ENCODE measurements at regions not wholly inside any gene's neighbourhood (a gene's known extent, or its start where the extent isn't known, plus 50 kb on each side); places are given as distances from the start of the nearest gene placed in this dataset.

GRCh38 chr7:106462365-106462859, 177.6 kb upstream of the NAMPT start:
- H3K4me1 ChIP-seq = peaks cover 29% of the 10 kb centered on the region
- no peak overlapping the region for H3K27ac ChIP-seq
- intact Hi-C loops (cut with DNase I; ENCODE audit: low total_unique reads) = no loop called here

GRCh38 chr7:106460792-106461254, 176.0 kb upstream of the NAMPT start:
- no peaks in the 10 kb centered on the region for H3K36me3 ChIP-seq (ENCODE audit: low read depth, missing control alignments)
- no peak overlapping the region for H3K27ac ChIP-seq
- 86% methylated on average over 6 of the region's 6 CpGs for WGBS, 2 donors
- no peak overlapping the region for H3K4me3 ChIP-seq
- no peaks in the 10 kb centered on the region for H3K9me3 ChIP-seq
- peaks cover 14% of the 10 kb centered on the region for H3K4me1 ChIP-seq
- no peak for TF ChIP-seq POLR2A (IDR thresholded peaks at IDR 0.05)
- no peak for TF ChIP-seq CTCF (IDR thresholded peaks at IDR 0.05)
- no peak for DNase-seq
- H3K27me3 ChIP-seq = no peaks in the 10 kb centered on the region
- intact Hi-C loops (cut with DNase I; ENCODE audit: low total_unique reads) = no loop called here

More at GRCh38 chr7:106462365-106462859, 177.6 kb upstream of the NAMPT start:
- Histone ChIP-seq H3K27me3 (no peaks in the 10 kb centered on the region), H3K9me3 (no peaks in the 10 kb centered on the region), H3K36me3 (ENCODE audit: low read depth, missing control alignments) (no peaks in the 10 kb centered on the region), H3K4me3 (no peak overlapping the region)
- no peak for TF ChIP-seq POLR2A (IDR thresholded peaks at IDR 0.05)
- peak; percentile 54 to 66 (median 63) for TF ChIP-seq CTCF (IDR thresholded peaks at IDR 0.05)
- no peak for DNase-seq
- WGBS, 2 donors = 49 to 54% methylated on average over 4 of the region's 4 CpGs

- intact Hi-C loops (cut with DNase I; ENCODE audit: low total_unique reads) = loop anchor here (5.0 kb wide), 1 partner anchor 277 kb away; no protein-coding TSS in a partner anchor
- no peak for DNase-seq
- Histone ChIP-seq H3K9me3 (no peaks in the 10 kb centered on the region), H3K36me3 (ENCODE audit: low read depth, missing control alignments) (no peaks in the 10 kb centered on the region), H3K27ac (no peak overlapping the region), H3K4me3 (no peak overlapping the region), H3K4me1 (peaks cover 6% of the 10 kb centered on the region), H3K27me3 (no peaks in the 10 kb centered on the region)
- 88 to 92% methylated on average over 7 of the region's 7 CpGs for WGBS, 2 donors
- TF ChIP-seq POLR2A (IDR thresholded peaks at IDR 0.05) (no peak), CTCF (IDR thresholded peaks at IDR 0.05) (no peak)
Measured at GRCh38 chr7:106459397-106460072, 174.8 kb upstream of the NAMPT start.

- DNase-seq = no peak
- 94 to 96% methylated on average over 4 of the region's 4 CpGs for WGBS, 2 donors
- Histone ChIP-seq H3K36me3 (ENCODE audit: low read depth, missing control alignments) (no peaks in the 10 kb centered on the region), H3K4me3 (no peak overlapping the region), H3K9me3 (no peaks in the 10 kb centered on the region), H3K27ac (no peak overlapping the region), H3K27me3 (no peaks in the 10 kb centered on the region), H3K4me1 (no peaks in the 10 kb centered on the region)
- TF ChIP-seq POLR2A (IDR thresholded peaks at IDR 0.05) (no peak), CTCF (IDR thresholded peaks at IDR 0.05) (no peak)
- intact Hi-C loops (cut with DNase I; ENCODE audit: low total_unique reads) = loop anchor here (5.0 kb wide), 1 partner anchor 275 kb away; no protein-coding TSS in a partner anchor
Measured at GRCh38 chr7:106457678-106458077, 172.9 kb upstream of the NAMPT start.

GRCh38 chr7:106456329-106456728, 171.5 kb upstream of the NAMPT start:
- H3K27me3 ChIP-seq = no peaks in the 10 kb centered on the region
- no peaks in the 10 kb centered on the region for H3K4me1 ChIP-seq
- TF ChIP-seq POLR2A (IDR thresholded peaks at IDR 0.05) (no peak), CTCF (IDR thresholded peaks at IDR 0.05) (no peak)
- no peak for DNase-seq
- H3K27ac ChIP-seq = no peak overlapping the region
- intact Hi-C loops (cut with DNase I; ENCODE audit: low total_unique reads) = loop anchor here (5.0 kb wide), 1 partner anchor 274 kb away; no protein-coding TSS in a partner anchor
- no peak overlapping the region for H3K4me3 ChIP-seq
- no peaks in the 10 kb centered on the region for H3K36me3 ChIP-seq (ENCODE audit: low read depth, missing control alignments)
- no peaks in the 10 kb centered on the region for H3K9me3 ChIP-seq
